ENCODE measurements at regions not wholly inside any gene's neighbourhood (a gene's known extent, or its start where the extent isn't known, plus 50 kb on each side); places are given as distances from the start of the nearest gene placed in this dataset.
"Not testable (repeated sequence)": the region's sequence is repeated elsewhere in the genome, so short reads cannot be mapped to it uniquely, and the experiment has no call there.

- 95% methylated on average over 3 of the region's 3 CpGs for whole genome bisulfite sequencing
- no peak overlapping the region for H3K4me3 ChIP-seq (ENCODE audit: low read length in 2 of 2)
- no peak for DNase-seq (ENCODE audit: low read depth in 6 of 9, low spot score in 9 of 9)
- no peaks in the 10 kb centered on the region for H3K27me3 ChIP-seq (ENCODE audit: control insufficient read depth in 2 of 2, insufficient read depth in 1 of 2, low read length in 1 of 2)
- no peak overlapping the region for H3K27ac ChIP-seq (ENCODE audit: low read depth in 1 of 2, low read length in 1 of 2)
- H3K36me3 ChIP-seq (ENCODE audit: control insufficient read depth in 2 of 2, insufficient read depth in 2 of 2, low read length in 1 of 2) = no peaks in the 10 kb centered on the region
- no peaks in the 10 kb centered on the region for H3K4me1 ChIP-seq (ENCODE audit: control insufficient read depth in 2 of 2, insufficient read depth in 2 of 2, low read length in 2 of 2)
- no peaks in the 10 kb centered on the region for H3K9me3 ChIP-seq (ENCODE audit: control insufficient read depth in 2 of 2, insufficient read depth in 1 of 2, low read length in 1 of 2)
Observed at GRCh38 chr3:68676136-68676535, 256.2 kb downstream of the TAFA4 start.

GRCh38 chr3:68667346-68667745 is 265.0 kb downstream of the TAFA4 start:
- Histone ChIP-seq H3K27ac (ENCODE audit: low read depth in 1 of 2, low read length in 1 of 2) (no peak overlapping the region), H3K27me3 (ENCODE audit: control insufficient read depth in 2 of 2, insufficient read depth in 1 of 2, low read length in 1 of 2) (no peaks in the 10 kb centered on the region), H3K4me3 (ENCODE audit: low read length in 2 of 2) (no peak overlapping the region), H3K4me1 (ENCODE audit: control insufficient read depth in 2 of 2, insufficient read depth in 2 of 2, low read length in 2 of 2) (no peaks in the 10 kb centered on the region), H3K9me3 (ENCODE audit: control insufficient read depth in 2 of 2, insufficient read depth in 1 of 2, low read length in 1 of 2) (no peaks in the 10 kb centered on the region), H3K36me3 (ENCODE audit: control insufficient read depth in 2 of 2, insufficient read depth in 2 of 2, low read length in 1 of 2) (no peaks in the 10 kb centered on the region)
- DNase-seq (ENCODE audit: low read depth in 6 of 9, low spot score in 9 of 9) = no peak

GRCh38 chr3:68666429-68667136 is 265.8 kb downstream of the TAFA4 start:
- DNase-seq (ENCODE audit: low read depth in 6 of 9, low spot score in 9 of 9) = no peak
- H3K4me1 ChIP-seq (ENCODE audit: control insufficient read depth in 2 of 2, insufficient read depth in 2 of 2, low read length in 2 of 2) = no peaks in the 10 kb centered on the region

GRCh38 chr3:68664276-68664675 is 268.1 kb downstream of the TAFA4 start:
- Histone ChIP-seq H3K4me1 (ENCODE audit: control insufficient read depth in 2 of 2, insufficient read depth in 2 of 2, low read length in 2 of 2) (no peaks in the 10 kb centered on the region), H3K27me3 (ENCODE audit: control insufficient read depth in 2 of 2, insufficient read depth in 1 of 2, low read length in 1 of 2) (no peaks in the 10 kb centered on the region), H3K36me3 (ENCODE audit: control insufficient read depth in 2 of 2, insufficient read depth in 2 of 2, low read length in 1 of 2) (no peaks in the 10 kb centered on the region), H3K9me3 (ENCODE audit: control insufficient read depth in 2 of 2, insufficient read depth in 1 of 2, low read length in 1 of 2) (no peaks in the 10 kb centered on the region), H3K4me3 (ENCODE audit: low read length in 2 of 2) (no peak overlapping the region), H3K27ac (ENCODE audit: low read depth in 1 of 2, low read length in 1 of 2) (no peak overlapping the region)
- no peak for DNase-seq (ENCODE audit: low read depth in 6 of 9, low spot score in 9 of 9)
- 71% methylated on average over 1 of the region's 1 CpG for WGBS

More at GRCh38 chr3:68666429-68667136, 265.8 kb downstream of the TAFA4 start:
- Histone ChIP-seq H3K36me3 (ENCODE audit: control insufficient read depth in 2 of 2, insufficient read depth in 2 of 2, low read length in 1 of 2) (no peaks in the 10 kb centered on the region), H3K4me3 (ENCODE audit: low read length in 2 of 2) (no peak overlapping the region), H3K27ac (ENCODE audit: low read depth in 1 of 2, low read length in 1 of 2) (no peak overlapping the region), H3K27me3 (ENCODE audit: control insufficient read depth in 2 of 2, insufficient read depth in 1 of 2, low read length in 1 of 2) (no peaks in the 10 kb centered on the region), H3K9me3 (ENCODE audit: control insufficient read depth in 2 of 2, insufficient read depth in 1 of 2, low read length in 1 of 2) (no peaks in the 10 kb centered on the region)
- WGBS = 91% methylated on average over 4 of the region's 4 CpGs

- H3K9me3 ChIP-seq (ENCODE audit: control insufficient read depth in 2 of 2, insufficient read depth in 1 of 2, low read length in 1 of 2) = no peaks in the 10 kb centered on the region
- no peaks in the 10 kb centered on the region for H3K27me3 ChIP-seq (ENCODE audit: control insufficient read depth in 2 of 2, insufficient read depth in 1 of 2, low read length in 1 of 2)
- no peaks in the 10 kb centered on the region for H3K4me1 ChIP-seq (ENCODE audit: control insufficient read depth in 2 of 2, insufficient read depth in 2 of 2, low read length in 2 of 2)
- DNase-seq (ENCODE audit: low read depth in 6 of 9, low spot score in 9 of 9) = no peak
- 94% methylated on average over 1 of the region's 1 CpG for WGBS
- no peak overlapping the region for H3K27ac ChIP-seq (ENCODE audit: low read depth in 1 of 2, low read length in 1 of 2)
- no peak overlapping the region for H3K4me3 ChIP-seq (ENCODE audit: low read length in 2 of 2)
- no peaks in the 10 kb centered on the region for H3K36me3 ChIP-seq (ENCODE audit: control insufficient read depth in 2 of 2, insufficient read depth in 2 of 2, low read length in 1 of 2)
Observed at GRCh38 chr3:68662176-68662575, 270.2 kb downstream of the TAFA4 start.

GRCh38 chr3:68650657-68651056 is 281.7 kb downstream of the TAFA4 start:
- not testable (repeated sequence) for H3K9me3 ChIP-seq (ENCODE audit: control insufficient read depth in 2 of 2, insufficient read depth in 1 of 2, low read length in 1 of 2); H3K27me3 ChIP-seq (ENCODE audit: control insufficient read depth in 2 of 2, insufficient read depth in 1 of 2, low read length in 1 of 2); H3K4me1 ChIP-seq (ENCODE audit: control insufficient read depth in 2 of 2, insufficient read depth in 2 of 2, low read length in 2 of 2); H3K27ac ChIP-seq (ENCODE audit: low read depth in 1 of 2, low read length in 1 of 2); H3K36me3 ChIP-seq (ENCODE audit: control insufficient read depth in 2 of 2, insufficient read depth in 2 of 2, low read length in 1 of 2); DNase-seq (ENCODE audit: low read depth in 6 of 9, low spot score in 9 of 9); H3K4me3 ChIP-seq (ENCODE audit: low read length in 2 of 2)
- 95% methylated on average over 3 of the region's 3 CpGs for WGBS

GRCh38 chr3:68648494-68648893 is 283.9 kb downstream of the TAFA4 start:
- WGBS = 89% methylated on average over 2 of the region's 2 CpGs
- no peaks in the 10 kb centered on the region for H3K36me3 ChIP-seq (ENCODE audit: control insufficient read depth in 2 of 2, insufficient read depth in 2 of 2, low read length in 1 of 2)
- no peak overlapping the region for H3K4me3 ChIP-seq (ENCODE audit: low read length in 2 of 2)
- DNase-seq (ENCODE audit: low read depth in 6 of 9, low spot score in 9 of 9) = no peak
- H3K9me3 ChIP-seq (ENCODE audit: control insufficient read depth in 2 of 2, insufficient read depth in 1 of 2, low read length in 1 of 2) = peaks cover 0 to 3% of the 10 kb centered on the region in 2 donors
- H3K4me1 ChIP-seq (ENCODE audit: control insufficient read depth in 2 of 2, insufficient read depth in 2 of 2, low read length in 2 of 2) = no peaks in the 10 kb centered on the region
- no peaks in the 10 kb centered on the region for H3K27me3 ChIP-seq (ENCODE audit: control insufficient read depth in 2 of 2, insufficient read depth in 1 of 2, low read length in 1 of 2)
- H3K27ac ChIP-seq (ENCODE audit: low read depth in 1 of 2, low read length in 1 of 2) = no peak overlapping the region

- H3K4me3 ChIP-seq (ENCODE audit: low read length in 2 of 2) = no peak overlapping the region
- WGBS = 44% methylated on average over 7 of the region's 7 CpGs
- no peaks in the 10 kb centered on the region for H3K9me3 ChIP-seq (ENCODE audit: control insufficient read depth in 2 of 2, insufficient read depth in 1 of 2, low read length in 1 of 2)
- no peaks in the 10 kb centered on the region for H3K4me1 ChIP-seq (ENCODE audit: control insufficient read depth in 2 of 2, insufficient read depth in 2 of 2, low read length in 2 of 2)
- DNase-seq (ENCODE audit: low read depth in 6 of 9, low spot score in 9 of 9) = no peak
- H3K27me3 ChIP-seq (ENCODE audit: control insufficient read depth in 2 of 2, insufficient read depth in 1 of 2, low read length in 1 of 2) = no peaks in the 10 kb centered on the region
- no peak overlapping the region for H3K27ac ChIP-seq (ENCODE audit: low read depth in 1 of 2, low read length in 1 of 2)
- H3K36me3 ChIP-seq (ENCODE audit: control insufficient read depth in 2 of 2, insufficient read depth in 2 of 2, low read length in 1 of 2) = no peaks in the 10 kb centered on the region
Observed at GRCh38 chr3:68631850-68632545, 300.3 kb downstream of the TAFA4 start.

GRCh38 chr3:68620211-68620610 is 312.1 kb downstream of the TAFA4 start:
- H3K9me3 ChIP-seq (ENCODE audit: control insufficient read depth in 2 of 2, insufficient read depth in 1 of 2, low read length in 1 of 2) = no peaks in the 10 kb centered on the region
- 96% methylated on average over 6 of the region's 6 CpGs for whole genome bisulfite sequencing
- H3K27ac ChIP-seq (ENCODE audit: low read depth in 1 of 2, low read length in 1 of 2) = no peak overlapping the region
- H3K4me1 ChIP-seq (ENCODE audit: control insufficient read depth in 2 of 2, insufficient read depth in 2 of 2, low read length in 2 of 2) = no peaks in the 10 kb centered on the region
- no peak overlapping the region for H3K4me3 ChIP-seq (ENCODE audit: low read length in 2 of 2)
- H3K27me3 ChIP-seq (ENCODE audit: control insufficient read depth in 2 of 2, insufficient read depth in 1 of 2, low read length in 1 of 2) = no peaks in the 10 kb centered on the region
- DNase-seq (ENCODE audit: low read depth in 6 of 9, low spot score in 9 of 9) = no peak
- H3K36me3 ChIP-seq (ENCODE audit: control insufficient read depth in 2 of 2, insufficient read depth in 2 of 2, low read length in 1 of 2) = no peaks in the 10 kb centered on the region
